Dendritic cell treated with granulocyte-macrophage colony-stimulating factor and Interleukin-4, amounts not matched to agents 40 ng/mL and 50 ng/mL, for 4 days (primary cell): ENCODE measurements at regions not wholly inside any gene's neighbourhood (a gene's known extent, or its start where the extent isn't known, plus 50 kb on each side); places are given as distances from the start of the nearest gene placed in this dataset.
"Not testable (repeated sequence)": the region's sequence is repeated elsewhere in the genome, so short reads cannot be mapped to it uniquely, and the experiment has no call there.

Experiments used
- H3K27ac Mint-ChIP-seq: one replicate; pipeline ENCODE4 v1.8.0; 2022; ENCODE audit warnings: mild to moderate bottlenecking, mixed read lengths
- H3K27me3 Mint-ChIP-seq: one replicate; pipeline ENCODE4 v1.8.0; 2022; ENCODE audit warnings: mild to moderate bottlenecking, mixed read lengths
- H3K36me3 Mint-ChIP-seq: one replicate; pipeline ENCODE4 v1.8.0; 2022; ENCODE audit warnings: low read depth, mixed read lengths
- H3K4me1 Mint-ChIP-seq: one replicate; pipeline ENCODE4 v1.8.0; 2022; ENCODE audit warnings: low read depth, mixed read lengths
- H3K4me3 Mint-ChIP-seq: one replicate; pipeline ENCODE4 v1.8.0; 2022; ENCODE audit warnings: mild to moderate bottlenecking, moderate library complexity, mixed read lengths
- H3K9me3 Mint-ChIP-seq: one replicate; pipeline ENCODE4 v1.8.0; 2022; ENCODE audit warnings: mixed read lengths
- intact Hi-C: fragments of 100-400 bp; cut with micrococcal nuclease; formaldehyde crosslinking; loops from one replicate; pipeline ENCODE4 v1.15.0; 2022

- intact Hi-C loops = no loop called here
- Mint-ChIP-seq H3K9me3 (no peaks in the 10 kb centered on the region), H3K4me1 (peaks cover 5% of the 10 kb centered on the region), H3K36me3 (no peaks in the 10 kb centered on the region), H3K4me3 (no peak overlapping the region), H3K27ac (no peak overlapping the region), H3K27me3 (peaks cover 34% of the 10 kb centered on the region)
Observed at GRCh38 chr2:175363699-175364098, 182.2 kb upstream of the ATP5MC3 start.

GRCh38 chr2:175362331-175362730 is 180.8 kb upstream of the ATP5MC3 start:
- no peaks in the 10 kb centered on the region for H3K36me3 Mint-ChIP-seq
- no peaks in the 10 kb centered on the region for H3K9me3 Mint-ChIP-seq
- H3K4me1 Mint-ChIP-seq = peaks cover 5% of the 10 kb centered on the region
- H3K4me3 Mint-ChIP-seq = no peak overlapping the region
- no peak overlapping the region for H3K27ac Mint-ChIP-seq
- intact Hi-C loops = no loop called here
- H3K27me3 Mint-ChIP-seq = peaks cover 34% of the 10 kb centered on the region

DNA sequence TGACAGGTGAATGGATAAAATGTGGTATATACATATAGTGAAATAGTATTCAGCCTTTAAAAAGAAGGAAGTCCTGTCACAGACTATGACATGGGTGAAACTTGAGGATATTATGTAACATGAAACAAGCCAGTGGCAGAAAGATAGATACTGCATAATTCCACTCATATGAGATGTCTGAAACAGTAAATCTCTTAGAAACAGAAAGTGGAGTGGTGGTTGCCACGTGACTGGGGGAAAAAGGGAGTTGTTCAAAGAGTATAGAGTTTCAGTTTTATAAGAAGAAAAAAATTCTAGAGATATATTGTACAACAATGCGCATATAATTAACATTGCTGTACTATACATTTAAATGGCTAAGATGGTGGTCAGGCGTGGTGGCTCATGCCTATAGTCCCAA is 178.2 kb upstream of the ATP5MC3 start:
- no peaks in the 10 kb centered on the region for H3K9me3 Mint-ChIP-seq
- H3K4me3 Mint-ChIP-seq = no peak overlapping the region
- H3K27me3 Mint-ChIP-seq = peaks cover 27% of the 10 kb centered on the region
- H3K27ac Mint-ChIP-seq = no peak overlapping the region
- intact Hi-C loops = no loop called here
- H3K4me1 Mint-ChIP-seq = peaks cover 5% of the 10 kb centered on the region
- no peaks in the 10 kb centered on the region for H3K36me3 Mint-ChIP-seq

GRCh38 chr2:175356901-175357300 is 175.4 kb upstream of the ATP5MC3 start:
- Mint-ChIP-seq H3K27ac (no peak overlapping the region), H3K36me3 (no peaks in the 10 kb centered on the region), H3K4me1 (peaks cover 5% of the 10 kb centered on the region), H3K27me3 (peaks cover 19% of the 10 kb centered on the region), H3K4me3 (no peak overlapping the region), H3K9me3 (no peaks in the 10 kb centered on the region)
- intact Hi-C loops = no loop called here

- no peak overlapping the region for H3K4me3 Mint-ChIP-seq
- H3K4me1 Mint-ChIP-seq = peaks cover 5% of the 10 kb centered on the region
- H3K9me3 Mint-ChIP-seq = no peaks in the 10 kb centered on the region
- peaks cover 13% of the 10 kb centered on the region for H3K27me3 Mint-ChIP-seq
- H3K27ac Mint-ChIP-seq = no peak overlapping the region
- intact Hi-C loops = no loop called here
- no peaks in the 10 kb centered on the region for H3K36me3 Mint-ChIP-seq
Observed at GRCh38 chr2:175355246-175355645, 173.7 kb upstream of the ATP5MC3 start.

- Mint-ChIP-seq H3K27ac (no peak overlapping the region), H3K4me3 (no peak overlapping the region), H3K9me3 (no peaks in the 10 kb centered on the region), H3K4me1 (no peaks in the 10 kb centered on the region), H3K27me3 (peaks cover 8% of the 10 kb centered on the region), H3K36me3 (no peaks in the 10 kb centered on the region)
- intact Hi-C loops = no loop called here
Observed at GRCh38 chr2:175353275-175353674, 171.8 kb upstream of the ATP5MC3 start.

DNA sequence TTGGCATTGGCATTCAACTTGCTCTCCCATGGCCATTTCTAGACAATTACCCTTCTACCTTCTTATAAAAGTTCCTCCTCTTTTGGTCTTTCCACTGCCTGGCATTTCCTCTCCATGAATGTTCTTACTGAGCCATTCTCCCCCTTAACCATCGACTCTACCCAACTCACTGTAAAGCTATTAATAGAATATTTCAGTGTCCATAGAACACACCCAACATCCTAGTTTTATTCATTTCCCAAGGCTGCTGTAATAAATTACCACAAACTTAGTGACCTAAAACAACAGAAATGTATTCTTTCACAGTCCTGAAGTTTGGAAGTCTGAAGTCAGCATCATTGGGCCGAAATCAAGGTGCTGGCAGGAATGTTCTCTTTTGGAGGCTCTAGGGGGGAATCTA is 170.0 kb upstream of the ATP5MC3 start:
- H3K36me3 Mint-ChIP-seq = no peaks in the 10 kb centered on the region
- peaks cover 8% of the 10 kb centered on the region for H3K27me3 Mint-ChIP-seq
- no peak overlapping the region for H3K27ac Mint-ChIP-seq
- no peaks in the 10 kb centered on the region for H3K9me3 Mint-ChIP-seq
- H3K4me1 Mint-ChIP-seq = no peaks in the 10 kb centered on the region
- H3K4me3 Mint-ChIP-seq = no peak overlapping the region
- intact Hi-C loops = no loop called here

GRCh38 chr2:175350105-175350504 is 168.6 kb upstream of the ATP5MC3 start:
- peaks cover 8% of the 10 kb centered on the region for H3K27me3 Mint-ChIP-seq
- H3K9me3 Mint-ChIP-seq = no peaks in the 10 kb centered on the region
- H3K4me3 Mint-ChIP-seq = no peak overlapping the region
- H3K36me3 Mint-ChIP-seq = no peaks in the 10 kb centered on the region
- intact Hi-C loops = no loop called here
- H3K4me1 Mint-ChIP-seq = no peaks in the 10 kb centered on the region
- H3K27ac Mint-ChIP-seq = no peak overlapping the region

DNA sequence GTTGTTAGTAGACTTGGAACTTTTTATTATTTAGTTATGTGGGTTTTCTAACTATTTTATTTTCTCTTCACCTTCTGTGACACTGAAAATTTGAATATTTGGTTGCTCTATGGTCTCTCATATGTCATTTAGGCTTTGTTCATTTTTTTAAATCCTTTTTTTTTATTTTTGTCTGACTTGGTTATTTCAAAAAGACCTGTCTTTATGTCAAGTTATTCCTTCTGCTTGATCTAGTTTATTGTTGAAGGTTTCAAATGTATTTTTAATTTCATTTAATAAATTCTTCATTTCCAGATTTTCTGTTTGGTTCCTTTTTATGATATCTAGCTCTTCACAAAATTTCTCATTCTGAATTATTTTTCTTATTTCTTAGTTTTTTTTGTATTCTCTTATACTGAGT is 160.6 kb upstream of the ATP5MC3 start:
- intact Hi-C loops = no loop called here
- Mint-ChIP-seq H3K4me3 (no peak overlapping the region), H3K27ac (no peak overlapping the region)

DNA sequence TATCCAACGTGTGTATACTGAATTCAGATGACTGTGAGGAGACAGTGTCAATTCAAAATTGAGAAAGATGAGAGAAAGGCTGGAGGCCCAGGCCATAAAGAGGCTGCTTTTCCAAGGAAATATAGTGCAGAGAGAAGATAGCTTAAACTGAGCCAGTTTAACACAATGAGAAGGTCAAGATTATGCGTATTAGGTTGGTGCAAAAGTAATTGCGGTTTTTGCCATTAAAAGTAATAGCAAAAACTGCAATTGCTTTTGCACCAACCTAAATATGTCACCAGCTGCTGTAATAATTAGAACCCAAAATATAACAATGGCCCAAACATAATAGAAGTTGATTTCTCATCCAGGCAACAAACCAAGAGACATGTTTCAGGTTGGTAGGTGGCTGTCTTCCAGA is 148.7 kb upstream of the ATP5MC3 start:
- intact Hi-C loops = no loop called here
- H3K4me1 Mint-ChIP-seq = no peaks in the 10 kb centered on the region
- H3K36me3 Mint-ChIP-seq = no peaks in the 10 kb centered on the region
- H3K4me3 Mint-ChIP-seq = no peak overlapping the region
- H3K27ac Mint-ChIP-seq = no peak overlapping the region
- peaks cover 13% of the 10 kb centered on the region for H3K9me3 Mint-ChIP-seq
- H3K27me3 Mint-ChIP-seq = peaks cover 2% of the 10 kb centered on the region

More for the DNA sequence above, 160.6 kb upstream of the ATP5MC3 start:
- peaks cover 2% of the 10 kb centered on the region for H3K27me3 Mint-ChIP-seq
- H3K36me3 Mint-ChIP-seq = no peaks in the 10 kb centered on the region
- peaks cover 31% of the 10 kb centered on the region for H3K9me3 Mint-ChIP-seq
- H3K4me1 Mint-ChIP-seq = no peaks in the 10 kb centered on the region

- Mint-ChIP-seq H3K27me3 (no peaks in the 10 kb centered on the region), H3K36me3 (no peaks in the 10 kb centered on the region), H3K27ac (no peak overlapping the region), H3K4me1 (no peaks in the 10 kb centered on the region), H3K4me3 (no peak overlapping the region), H3K9me3 (peaks cover 15% of the 10 kb centered on the region)
- intact Hi-C loops = no loop called here
Observed at GRCh38 chr2:175326801-175327200, 145.3 kb upstream of the ATP5MC3 start.

- H3K4me1 Mint-ChIP-seq, H3K4me3 Mint-ChIP-seq, H3K36me3 Mint-ChIP-seq, intact Hi-C loops, H3K27ac Mint-ChIP-seq, H3K27me3 Mint-ChIP-seq: not testable (repeated sequence)
- H3K9me3 Mint-ChIP-seq = peaks cover 15% of the 10 kb centered on the region
Observed at GRCh38 chr2:175326164-175326563, 144.7 kb upstream of the ATP5MC3 start.

GRCh38 chr2:175323162-175323561 is 141.7 kb upstream of the ATP5MC3 start:
- H3K27ac Mint-ChIP-seq = no peak overlapping the region
- H3K27me3 Mint-ChIP-seq = no peaks in the 10 kb centered on the region
- H3K4me1 Mint-ChIP-seq = no peaks in the 10 kb centered on the region
- intact Hi-C loops = no loop called here
- H3K4me3 Mint-ChIP-seq = no peak overlapping the region
- peaks cover 15% of the 10 kb centered on the region for H3K9me3 Mint-ChIP-seq
- no peaks in the 10 kb centered on the region for H3K36me3 Mint-ChIP-seq

- intact Hi-C loops = no loop called here
- Mint-ChIP-seq H3K27ac (no peak overlapping the region), H3K4me3 (no peak overlapping the region), H3K9me3 (no peaks in the 10 kb centered on the region), H3K27me3 (no peaks in the 10 kb centered on the region), H3K4me1 (no peaks in the 10 kb centered on the region), H3K36me3 (no peaks in the 10 kb centered on the region)
Observed at GRCh38 chr2:175318542-175318941, 137.0 kb upstream of the ATP5MC3 start.

DNA sequence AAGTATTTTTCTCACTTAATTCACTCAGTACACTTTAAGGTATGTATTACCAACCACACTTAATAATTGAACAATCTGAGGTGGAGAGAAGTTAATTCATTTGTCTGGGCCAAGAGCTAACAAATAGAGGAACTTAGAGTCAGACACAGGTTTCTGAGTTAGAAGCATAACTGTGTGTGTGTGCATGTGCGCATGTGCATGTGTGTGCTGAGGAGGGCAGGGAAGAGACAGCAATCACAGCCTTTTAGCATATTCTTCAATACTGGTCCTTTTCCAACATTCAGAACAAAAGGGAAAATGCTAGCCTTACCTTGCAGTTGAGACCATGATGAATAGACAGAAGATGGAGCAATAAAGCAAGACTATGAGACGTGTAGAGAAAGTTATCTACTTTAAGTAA is 136.2 kb upstream of the ATP5MC3 start:
- H3K4me1 Mint-ChIP-seq = no peaks in the 10 kb centered on the region

More for the DNA sequence above, 136.2 kb upstream of the ATP5MC3 start:
- intact Hi-C loops = no loop called here
- Mint-ChIP-seq H3K9me3 (no peaks in the 10 kb centered on the region), H3K27ac (no peak overlapping the region), H3K36me3 (no peaks in the 10 kb centered on the region), H3K4me3 (no peak overlapping the region), H3K27me3 (peaks cover 4% of the 10 kb centered on the region)
